Cerebellar nuclear complex (tissue), 1 donor: ENCODE measurements at regions not wholly inside any gene's neighbourhood (a gene's known extent, or its start where the extent isn't known, plus 50 kb on each side); places are given as distances from the start of the nearest gene placed in this dataset.
"Not testable (repeated sequence)": the region's sequence is repeated elsewhere in the genome, so short reads cannot be mapped to it uniquely, and the experiment has no call there.

Experiments used
- DNase-seq, 2 experiments: peaks; one replicate each; lab custom pipeline; 2025; lab: John Stamatoyannopoulos, UW

DNA sequence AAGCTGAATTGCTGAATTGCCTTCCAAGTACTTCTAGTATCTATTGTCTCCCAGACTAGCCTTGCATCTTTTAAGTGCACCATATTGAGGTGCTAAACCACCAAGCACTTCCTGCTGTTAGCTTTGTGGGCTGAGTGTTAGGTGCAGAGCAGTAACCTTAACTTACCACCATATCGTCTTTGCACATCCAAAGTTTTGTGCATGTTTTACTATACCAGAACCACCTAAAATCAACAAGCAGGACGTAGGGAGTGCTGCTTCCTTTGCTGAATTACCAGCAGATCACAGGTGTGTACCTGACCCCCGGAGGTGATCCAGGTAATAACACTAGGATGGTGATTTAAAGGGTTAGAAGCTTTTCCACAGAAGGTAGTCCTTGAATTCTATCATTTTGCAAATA, 359.9 kb upstream of the HNRNPA3 start:
- DNase-seq: no peak

DNA sequence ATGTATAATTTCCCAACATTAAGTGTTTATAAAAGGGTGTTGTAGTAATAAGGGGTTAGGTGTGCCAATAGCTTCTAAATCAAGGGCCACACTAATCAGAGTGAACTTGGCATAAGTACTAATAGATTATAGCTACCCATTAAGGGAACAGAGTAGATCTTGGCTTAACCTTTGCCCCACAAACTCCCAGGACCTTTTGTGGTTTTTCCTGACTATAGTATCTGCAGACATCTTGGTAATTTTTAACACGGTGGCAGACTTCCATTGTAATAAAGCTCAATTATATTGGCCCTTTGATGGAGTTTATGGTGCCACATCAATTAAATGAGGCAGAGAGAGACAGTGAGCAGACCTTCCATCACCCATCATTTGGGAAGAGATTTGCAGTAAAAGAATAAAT, 358.5 kb upstream of the HNRNPA3 start:
- DNase-seq: no peak

DNA sequence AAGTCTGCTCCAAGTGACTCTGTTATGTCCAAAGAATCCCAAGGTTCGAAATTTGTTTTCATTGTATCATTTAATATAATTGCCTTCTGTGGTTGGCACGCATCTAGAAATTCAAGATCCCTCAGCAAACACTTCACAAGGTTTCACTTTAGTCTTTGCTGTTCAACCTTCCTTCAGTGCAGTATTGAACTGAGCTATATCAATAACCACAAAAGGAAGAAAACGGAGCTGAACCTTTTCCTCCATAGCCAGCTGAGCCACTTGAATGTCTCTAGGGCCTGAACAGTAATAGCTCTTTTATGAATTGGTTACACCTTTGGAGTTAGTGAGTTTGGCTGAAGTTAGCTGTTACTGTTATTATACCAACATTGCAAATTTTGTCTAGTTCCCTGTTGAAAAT, 357.7 kb upstream of the HNRNPA3 start:
- DNase-seq: no peak

DNA sequence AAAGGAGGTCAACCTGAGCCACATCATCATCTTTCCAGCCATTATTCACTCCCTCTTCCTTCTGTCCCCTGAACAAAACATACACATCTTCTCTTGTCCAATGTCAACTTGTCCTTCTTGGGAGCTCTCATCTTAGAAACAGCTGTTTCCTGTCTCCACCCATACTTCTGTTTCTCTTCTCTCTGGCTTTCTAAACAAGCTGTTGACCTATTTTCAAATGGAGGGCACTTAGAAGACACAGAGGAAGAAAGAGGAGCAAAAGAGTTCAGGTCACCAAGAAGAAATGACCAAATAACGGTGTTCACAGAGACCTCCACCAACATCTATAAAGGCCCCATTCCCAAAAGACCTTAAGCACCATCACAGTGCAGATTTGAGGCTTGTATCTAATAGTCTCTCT, 355.9 kb upstream of the HNRNPA3 start:
- DNase-seq: no peak

DNA sequence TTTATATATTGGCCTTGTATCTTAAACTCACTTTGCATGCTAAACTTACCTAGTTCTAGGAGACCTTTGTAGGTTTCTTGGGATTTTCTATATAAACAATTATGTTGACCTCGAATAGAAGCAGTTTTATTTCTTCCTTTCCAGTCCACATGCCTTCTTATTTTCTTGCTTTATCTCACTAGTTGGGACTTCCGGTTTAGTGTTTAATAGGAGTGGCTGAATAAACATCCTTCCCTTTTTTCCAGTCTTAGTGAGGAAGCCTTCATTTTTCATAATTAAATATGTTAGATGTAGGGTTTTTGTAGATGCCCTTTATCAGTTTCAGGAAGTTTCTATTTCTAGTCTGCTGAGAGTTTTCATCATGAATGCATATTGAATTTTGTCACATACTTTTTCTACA, 347.3 kb upstream of the HNRNPA3 start:
- DNase-seq: no peak

DNA sequence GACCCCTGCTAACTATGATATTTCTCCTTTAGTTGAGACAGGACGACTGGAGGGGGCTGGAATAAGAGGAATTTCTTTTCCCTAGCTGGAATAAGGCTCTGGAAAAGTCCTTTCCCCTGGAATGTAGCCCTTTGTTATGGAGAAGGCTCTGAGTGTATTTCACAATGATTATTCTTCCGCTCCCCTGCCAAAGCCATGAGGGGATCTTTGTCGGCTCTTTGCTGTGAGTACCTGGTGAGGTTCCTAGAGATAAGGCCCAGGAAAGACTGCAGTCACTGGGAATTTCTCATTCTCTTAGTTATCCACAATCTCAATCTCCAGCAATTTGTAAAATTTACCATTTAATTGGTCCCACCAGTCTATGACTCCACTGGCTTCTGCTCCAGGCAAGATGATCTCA, 340.2 kb upstream of the HNRNPA3 start:
- DNase-seq: no peak

DNA sequence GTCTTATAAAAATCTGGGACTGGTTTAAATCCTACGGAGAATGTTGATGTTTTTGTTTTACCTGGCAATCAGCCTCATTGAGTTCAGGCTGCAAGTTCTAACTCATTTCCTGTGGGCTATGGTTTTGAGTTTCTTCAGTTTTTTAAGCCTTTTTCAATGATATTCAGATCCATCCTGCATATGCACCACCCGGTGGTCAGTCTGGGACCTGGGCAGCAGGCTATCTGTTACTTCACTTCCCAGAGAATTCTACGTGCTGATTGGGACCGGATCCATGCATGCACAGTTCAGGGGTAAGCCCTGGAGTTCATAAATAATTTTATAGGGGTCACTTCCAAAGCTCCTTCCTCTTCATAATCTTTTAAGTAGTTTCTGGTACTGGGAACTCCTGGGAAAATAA, 339.2 kb upstream of the HNRNPA3 start:
- no peak for DNase-seq

DNA sequence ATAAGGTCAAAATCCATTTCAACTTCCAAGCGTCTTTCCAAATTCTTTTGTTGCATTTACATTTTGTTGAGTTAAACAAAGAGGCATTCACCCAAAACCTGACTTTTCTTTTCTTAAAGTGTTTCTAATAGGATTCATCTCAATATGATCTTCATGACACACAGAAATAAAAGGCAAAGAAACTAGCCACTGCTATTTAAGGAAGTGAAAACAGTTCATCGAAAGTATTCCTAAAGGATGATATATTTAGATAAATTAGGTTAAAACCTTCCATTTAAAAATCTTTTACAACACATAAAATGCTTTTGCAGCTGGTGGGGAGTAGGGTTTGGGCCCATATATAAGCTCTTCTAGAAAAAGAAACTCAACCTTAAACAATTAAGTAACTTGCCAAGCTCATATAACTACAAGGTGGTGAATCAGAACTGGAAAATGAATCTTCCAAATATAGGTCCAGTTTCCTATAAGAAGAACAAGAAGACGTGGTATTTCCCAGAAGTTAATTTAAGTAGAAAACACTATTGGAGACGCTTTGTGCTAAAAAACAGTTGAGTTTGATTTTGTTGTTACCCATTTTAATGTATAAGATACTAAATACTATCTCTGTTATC, 336.0 kb upstream of the HNRNPA3 start:
- no peak for DNase-seq

DNA sequence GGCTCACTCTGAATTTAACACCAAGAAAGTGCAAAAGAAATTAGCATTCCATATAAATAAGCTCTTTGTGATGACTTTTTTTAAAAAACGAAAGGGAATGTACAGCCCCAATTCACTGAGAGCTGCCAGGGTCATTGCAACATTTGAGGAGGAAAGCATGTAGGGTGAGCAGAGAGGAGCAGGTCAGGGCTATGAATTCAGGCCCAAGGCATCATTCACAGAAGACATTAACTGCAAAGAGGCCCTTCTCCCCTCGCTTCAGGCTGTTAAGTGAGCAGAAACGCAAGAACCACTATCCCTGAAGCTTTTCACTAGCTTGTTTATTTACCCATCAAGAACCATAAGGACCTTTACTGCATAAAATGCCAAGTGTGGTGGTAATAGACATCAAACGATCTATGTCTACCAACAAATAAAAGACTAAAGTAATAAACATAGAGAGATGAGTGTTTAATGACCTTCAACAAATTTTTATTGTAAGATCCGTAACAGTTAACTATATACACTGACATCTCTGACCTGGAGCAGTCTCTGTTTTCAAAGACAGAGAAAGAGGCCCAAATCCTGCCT, 333.1 kb upstream of the HNRNPA3 start:
- DNase-seq: no peak

DNA sequence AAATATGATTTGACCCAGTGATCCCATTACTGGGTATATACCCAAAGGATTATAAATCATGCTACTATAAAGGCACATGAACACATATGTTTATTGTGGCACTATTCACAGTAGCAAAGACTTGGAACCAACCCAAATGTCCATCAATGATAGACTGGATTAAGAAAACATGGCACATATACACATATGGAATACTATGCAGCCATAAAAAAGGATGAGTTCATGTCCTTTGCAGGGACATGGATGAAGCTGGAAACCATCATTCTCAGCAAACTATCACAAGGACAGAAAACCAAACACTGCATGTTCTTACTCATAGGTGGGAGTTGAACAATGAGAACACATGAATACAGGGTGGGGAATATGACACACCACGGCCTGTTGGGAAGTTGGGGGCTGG, 330.5 kb upstream of the HNRNPA3 start:
- DNase-seq: not testable (repeated sequence)

DNA sequence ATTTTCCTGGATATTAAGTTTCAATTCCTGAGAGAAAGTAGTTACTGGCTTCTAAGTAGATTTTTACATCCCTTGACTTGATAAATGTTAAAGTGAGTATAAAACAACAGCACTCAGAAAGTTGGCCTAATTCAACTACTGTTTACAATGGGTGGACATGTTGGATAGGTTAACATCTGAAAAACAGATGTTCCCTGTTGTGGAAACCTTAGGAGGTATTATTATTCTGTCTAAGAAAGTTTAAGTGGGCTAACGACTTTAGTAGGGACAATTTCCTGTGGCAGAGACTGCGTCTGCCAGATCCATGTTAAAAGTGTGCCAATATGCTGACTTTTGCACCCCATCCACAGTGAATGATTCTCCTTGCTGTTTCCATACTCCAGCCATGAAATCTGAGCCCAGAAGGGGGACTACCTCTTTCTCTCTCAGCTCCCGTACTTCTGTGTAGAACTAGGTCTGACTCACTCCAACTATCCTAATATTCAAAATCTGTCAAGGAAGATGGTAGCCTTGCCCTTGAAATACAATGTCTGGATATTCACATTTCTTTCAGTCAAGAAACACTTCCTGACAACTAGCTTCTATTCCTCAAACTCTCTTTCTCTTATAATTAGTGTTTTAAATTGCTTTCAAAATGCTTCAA, 327.5 kb upstream of the HNRNPA3 start:
- DNase-seq: no peak

DNA sequence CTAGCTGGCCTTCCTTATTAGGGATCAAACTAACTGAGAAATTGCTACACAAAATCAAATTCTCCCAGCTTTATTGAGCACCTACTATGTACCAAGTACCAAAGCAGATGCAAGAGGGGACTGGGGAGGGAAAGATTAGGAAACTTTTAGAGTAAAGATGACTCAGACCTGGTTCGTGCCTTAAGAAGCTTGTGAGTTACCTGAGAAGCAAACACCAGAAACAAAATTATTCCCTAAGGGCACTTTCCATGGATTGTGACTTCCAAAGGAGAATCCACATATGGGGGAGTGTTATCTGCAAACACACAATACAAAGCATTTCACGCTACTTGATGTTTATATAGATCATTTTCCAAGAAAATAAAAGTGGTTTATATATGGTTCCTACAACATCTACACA, 326.9 kb upstream of the HNRNPA3 start:
- no peak for DNase-seq

DNA sequence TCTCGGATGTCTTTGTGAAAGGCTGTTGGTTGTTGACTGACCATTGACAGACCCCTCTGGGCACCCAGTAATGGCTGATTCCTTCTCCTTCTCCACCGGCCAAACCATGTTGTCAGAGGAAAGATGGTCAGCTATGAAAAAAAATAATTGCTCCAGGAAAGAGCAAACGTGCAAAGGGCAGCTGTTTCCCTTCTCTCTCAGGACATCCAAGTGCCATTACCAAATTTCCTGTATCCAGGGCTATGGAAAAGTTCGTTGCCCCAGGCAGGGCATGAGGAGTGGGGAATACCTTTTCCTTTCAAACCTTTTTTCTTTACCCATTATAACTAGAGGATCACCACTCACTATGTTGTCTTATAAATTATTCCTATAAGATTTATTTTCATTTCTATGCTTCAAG, 321.5 kb upstream of the HNRNPA3 start:
- DNase-seq: no peak

DNA sequence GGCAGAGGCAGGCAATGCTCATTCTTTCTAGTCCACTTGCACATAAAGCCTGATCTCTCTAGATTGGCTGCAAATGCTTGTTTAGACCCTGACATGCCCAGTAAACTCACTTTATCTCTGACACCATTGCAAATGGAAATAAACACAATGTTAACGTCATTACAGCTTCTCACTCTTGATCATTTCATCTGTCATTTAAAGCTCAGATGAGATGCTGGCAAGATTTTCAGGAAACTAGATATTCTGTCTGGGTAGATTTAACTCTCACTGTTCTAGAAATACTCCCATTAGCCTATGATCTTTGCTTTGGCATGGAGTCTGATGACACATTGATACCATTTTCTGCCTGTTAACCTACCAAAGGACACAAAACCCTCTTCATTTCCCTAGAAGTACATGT, 320.7 kb upstream of the HNRNPA3 start:
- no peak for DNase-seq

DNA sequence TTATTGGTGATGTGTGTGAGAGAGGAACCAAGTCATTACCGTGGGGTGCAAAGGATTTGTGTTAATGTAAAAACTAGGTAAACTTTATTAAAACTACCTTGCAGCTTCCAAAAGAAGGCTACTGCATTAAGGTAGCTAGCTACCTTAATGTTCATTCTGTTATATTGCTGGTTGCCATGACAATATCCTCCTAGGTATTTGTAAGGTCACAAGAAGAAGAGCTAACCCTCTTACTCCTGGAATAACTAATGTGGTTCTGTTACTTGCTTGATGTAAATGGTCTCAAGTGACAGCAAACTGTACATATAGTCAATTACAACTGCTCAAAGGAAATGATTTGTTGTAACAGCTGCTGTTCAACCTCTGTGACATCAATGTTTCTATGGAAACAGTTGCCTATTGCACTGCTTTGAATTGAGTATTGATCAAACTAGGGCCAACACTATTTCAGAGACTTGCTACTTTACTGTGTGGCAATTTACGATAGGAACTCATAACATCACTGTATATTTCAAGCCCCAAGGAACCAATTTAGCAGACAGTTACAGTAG, 319.8 kb upstream of the HNRNPA3 start:
- DNase-seq: no peak

DNA sequence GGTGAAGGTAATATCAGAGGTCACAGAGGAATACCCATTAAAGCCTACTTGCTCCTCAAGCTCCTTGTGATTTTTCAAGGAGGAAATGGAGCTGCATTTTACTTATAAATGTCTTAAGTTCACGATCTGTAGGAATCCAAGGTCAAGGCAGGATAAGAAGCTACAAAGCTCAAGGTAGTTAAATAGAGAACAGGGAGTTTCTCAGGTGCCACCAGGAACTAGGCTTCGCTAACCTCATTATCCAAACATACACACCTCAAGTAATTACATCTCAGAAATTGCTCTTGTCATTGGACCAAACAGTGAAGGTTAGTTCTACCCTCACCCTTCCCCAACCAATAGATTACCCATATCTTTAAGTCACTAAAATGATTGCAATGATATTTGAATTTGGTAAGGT, 317.4 kb upstream of the HNRNPA3 start:
- DNase-seq: no peak

DNA sequence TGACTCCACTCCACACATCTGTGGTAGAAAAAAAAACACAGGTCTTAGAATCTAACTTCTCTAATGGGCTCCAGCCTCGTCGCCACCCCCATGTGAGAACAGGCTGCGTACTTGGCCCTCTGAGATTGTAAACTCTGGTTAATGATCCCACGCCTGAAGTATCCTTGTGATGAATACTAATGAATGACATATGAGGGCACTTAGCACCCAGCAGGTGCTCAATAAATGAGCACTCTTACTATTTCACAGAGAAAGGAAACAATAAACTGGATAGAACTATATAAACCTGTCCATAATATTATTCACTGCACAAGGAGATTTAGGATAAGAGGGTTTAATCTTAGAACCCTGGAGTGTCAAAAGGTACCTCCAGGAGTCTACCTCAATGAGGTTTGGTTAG, 310.1 kb upstream of the HNRNPA3 start:
- no peak for DNase-seq

DNA sequence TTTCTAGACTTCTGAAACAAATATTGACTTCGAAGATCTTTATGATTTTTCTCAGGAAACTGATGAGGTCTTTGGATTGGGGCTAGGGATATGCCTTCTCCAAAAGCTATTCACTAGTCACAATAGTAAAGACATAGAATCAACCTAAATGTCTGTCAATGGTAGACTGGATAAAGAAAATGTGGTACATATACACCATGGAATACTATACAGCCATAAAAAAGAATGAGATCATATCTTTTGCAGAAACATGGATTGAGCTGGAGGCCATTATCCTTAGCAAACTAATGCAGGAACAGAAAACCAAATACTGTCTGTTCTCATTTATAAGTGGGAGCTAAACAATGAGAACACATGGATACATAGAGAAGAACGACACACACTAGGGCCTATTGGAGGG, 308.5 kb upstream of the HNRNPA3 start:
- DNase-seq: not testable (repeated sequence)

DNA sequence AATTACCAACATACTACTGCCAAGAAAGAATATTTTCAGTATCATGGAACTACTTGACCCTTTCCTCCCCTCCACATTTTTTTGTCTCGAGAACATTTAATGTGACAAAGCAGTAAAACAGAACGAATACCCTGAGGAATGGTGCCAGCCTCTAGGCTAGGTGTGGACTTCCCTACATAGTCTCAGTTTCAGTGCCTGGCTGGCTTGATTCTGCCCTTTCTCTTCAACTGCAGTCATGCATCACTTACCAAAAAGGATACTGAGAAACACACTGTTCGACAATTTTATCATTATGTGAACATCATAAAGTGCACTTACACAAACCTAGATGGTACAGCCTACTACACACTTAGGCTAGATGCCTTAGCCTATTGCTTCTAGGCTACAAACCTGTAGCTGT, 305.3 kb upstream of the HNRNPA3 start:
- DNase-seq: no peak

DNA sequence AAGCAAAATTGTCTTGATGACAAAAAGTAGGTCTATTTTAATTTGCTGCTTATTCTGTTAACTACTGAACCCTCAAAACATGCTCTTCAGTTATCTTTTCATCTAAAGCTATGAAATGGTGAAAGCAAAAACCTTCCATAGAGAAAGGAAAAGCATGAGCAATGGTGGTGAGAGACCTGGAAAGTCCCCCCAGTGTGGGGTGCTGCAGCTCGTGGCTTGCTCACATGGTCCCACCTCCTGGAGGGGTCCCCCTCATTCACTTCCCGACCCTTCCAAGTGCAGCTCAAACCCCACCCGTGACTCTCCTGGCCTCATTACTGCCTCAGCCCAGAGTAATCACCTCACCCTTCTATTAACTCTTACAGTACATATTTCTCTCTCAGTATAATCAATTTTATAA, 301.8 kb upstream of the HNRNPA3 start:
- no peak for DNase-seq

DNA sequence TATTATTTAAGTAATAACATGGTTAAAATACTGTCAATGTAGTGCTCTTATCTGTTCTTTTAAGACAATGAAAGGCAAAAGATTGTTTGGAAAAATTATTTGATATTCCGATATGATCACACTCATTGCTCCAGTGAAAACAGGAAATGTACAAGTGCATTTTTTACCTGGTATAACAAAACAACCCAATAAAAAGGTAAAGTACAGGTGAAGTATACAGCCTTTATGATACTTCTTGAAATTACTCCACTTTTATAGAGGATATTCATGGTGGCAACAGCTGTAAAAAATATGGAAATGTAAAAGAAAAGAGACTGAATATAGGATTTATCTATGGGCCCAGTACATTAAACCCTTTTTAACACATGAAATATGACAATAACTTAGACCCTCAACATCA, 298.6 kb upstream of the HNRNPA3 start:
- no peak for DNase-seq

DNA sequence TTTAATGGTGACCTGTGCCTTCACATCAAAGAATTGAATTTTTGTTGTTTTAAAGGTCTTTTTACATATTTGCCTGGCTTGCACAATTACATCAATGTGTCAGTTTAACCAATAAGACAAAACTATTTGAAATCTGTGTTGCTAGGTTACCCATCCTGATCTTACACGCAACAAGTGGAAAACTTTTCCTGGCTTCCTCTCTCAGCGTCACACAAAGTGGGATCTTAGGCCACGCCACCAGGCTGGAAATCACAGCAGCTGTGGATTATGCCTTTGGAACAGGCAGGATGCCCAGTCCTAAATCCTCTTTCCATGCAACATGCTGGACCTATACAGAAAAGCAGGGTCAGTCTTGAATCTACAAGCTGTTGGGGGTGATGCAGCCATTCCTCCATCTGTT, 298.2 kb upstream of the HNRNPA3 start:
- no peak for DNase-seq

DNA sequence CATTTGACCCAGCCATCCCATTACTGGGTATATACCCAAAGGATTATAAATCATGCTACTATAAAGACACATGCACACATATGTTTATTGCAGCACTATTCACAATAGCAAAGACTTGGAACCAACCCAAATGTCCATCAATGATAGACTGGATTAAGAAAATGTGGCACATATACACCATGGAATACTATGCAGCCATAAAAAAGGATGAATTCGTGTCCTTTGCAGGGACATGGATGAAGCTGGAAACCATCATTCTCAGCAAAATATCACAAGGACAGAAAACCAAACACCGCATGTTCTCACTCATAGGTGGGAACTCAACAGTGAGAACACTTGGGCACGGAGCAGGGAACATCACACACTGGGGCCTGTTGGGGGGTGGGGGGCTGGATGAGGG, 290.0 kb upstream of the HNRNPA3 start:
- DNase-seq: not testable (repeated sequence)

DNA sequence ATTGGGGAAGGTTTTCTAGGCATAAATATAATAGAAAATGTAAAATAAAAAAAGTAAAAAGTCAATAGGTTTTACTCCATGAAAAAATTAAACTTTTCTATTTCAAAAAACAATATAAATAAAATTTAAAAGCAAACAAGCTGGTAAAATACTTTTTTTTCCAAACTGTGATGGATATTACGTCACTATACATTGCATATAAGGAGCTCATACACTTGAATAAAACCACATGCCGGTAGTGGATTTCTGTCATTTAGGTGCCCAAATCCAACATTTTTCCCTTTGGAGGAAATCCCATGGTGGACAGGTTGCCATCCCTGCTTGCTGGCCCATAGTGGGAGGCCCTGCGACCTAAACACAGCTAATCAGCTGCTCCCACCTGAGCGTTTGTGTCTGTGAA, 289.4 kb upstream of the HNRNPA3 start:
- no peak for DNase-seq
